HepG2 (cell line): ENCODE measurements at regions not wholly inside any gene's neighbourhood (a gene's known extent, or its start where the extent isn't known, plus 50 kb on each side); places are given as distances from the start of the nearest gene placed in this dataset.

Experiments used
- ARID5B ChIP-seq: IDR thresholded peaks from 2 replicates; pipeline ENCODE4 v1.4.0; 2020; ENCODE audit warnings: mild to moderate bottlenecking, missing genetic modification reagents
- EHMT2 ChIP-seq: fragments of 200-600 bp; sonication (generic); IDR thresholded peaks from 2 replicates; pipeline ENCODE4 v1.7.0; 2017; ENCODE audit warnings: antibody characterized with exemption, low read depth, low read length, borderline replicate concordance
- FOSL2 ChIP-seq: sonication (generic); formaldehyde crosslinking; IDR thresholded peaks from 2 replicates; pipeline ENCODE4 v1.4.0; 2020; ENCODE audit warnings: missing genetic modification reagents
- FOXP4 ChIP-seq: sonication (generic); formaldehyde crosslinking; IDR thresholded peaks from 2 replicates; pipeline ENCODE4 v1.4.0; 2020; ENCODE audit warnings: missing genetic modification reagents
- HDAC1 ChIP-seq: sonication (generic); formaldehyde crosslinking; IDR thresholded peaks from 2 replicates; pipeline ENCODE4 v1.5.1; 2020; ENCODE audit warnings: mild to moderate bottlenecking, missing genetic modification reagents
- HNRNPUL1 ChIP-seq: fragments of 200-400 bp; formaldehyde crosslinking; IDR thresholded peaks from 2 replicates; pipeline ENCODE4 v1.6.1; 2017; ENCODE audit warnings: low read depth, mild to moderate bottlenecking, low read length, moderate library complexity
- KMT2B ChIP-seq: IDR thresholded peaks from 2 replicates; pipeline ENCODE4 v1.6.1; 2016; ENCODE audit warnings: missing genetic modification reagents, missing compliant biosample characterization
- NCOA2 ChIP-seq: sonication (generic); formaldehyde crosslinking; IDR thresholded peaks from 2 replicates; pipeline ENCODE4 v1.8.0; 2022; ENCODE audit warnings: inconsistent platforms
- NR2F6 ChIP-seq, 2 experiments: IDR thresholded peaks; 2 replicates each; pipeline ENCODE4 v1.6.1; 2016; ENCODE audit warnings: antibody characterized with exemption in 1 of 2, mild to moderate bottlenecking in 1 of 2
- PAXIP1 ChIP-seq: sonication (generic); formaldehyde crosslinking; conservative IDR thresholded peaks from 2 replicates; pipeline ENCODE4 v1.4.0; 2020; ENCODE audit warnings: mild to moderate bottlenecking, missing genetic modification reagents, moderate library complexity
- RBFOX2 ChIP-seq: fragments of 200-400 bp; formaldehyde crosslinking; IDR thresholded peaks from 2 replicates; pipeline ENCODE4 v1.6.1; 2017; ENCODE audit warnings: low read depth, mild to moderate bottlenecking, low read length
- RFX1 ChIP-seq: fragments of 450-650 bp; IDR thresholded peaks from 2 replicates; pipeline ENCODE4 v1.6.1; 2017
- RXRB ChIP-seq: IDR thresholded peaks from 2 replicates; pipeline ENCODE4 v1.6.1; 2016; ENCODE audit warnings: borderline replicate concordance, missing genetic modification reagents, missing compliant biosample characterization
- SOX13 ChIP-seq, 3 experiments: fragments of 450-650 bp in 1 of 3; sonication (generic) in 1 of 3; formaldehyde crosslinking in 1 of 3; IDR thresholded peaks in 2 of 3; conservative IDR thresholded peaks in 1 of 3; 2 replicates each; pipeline versions ENCODE4 v1.5.0 to v1.6.1; 2016 to 2020; ENCODE audit warnings: antibody characterized with exemption in 1 of 3, mild to moderate bottlenecking in 1 of 3, missing compliant biosample characterization in 1 of 3, missing genetic modification reagents in 1 of 3, moderate library complexity in 1 of 3
- SOX5 ChIP-seq: IDR thresholded peaks from 2 replicates; pipeline ENCODE4 v1.6.1; 2016; ENCODE audit warnings: borderline replicate concordance
- ZBTB44 ChIP-seq: sonication (generic); formaldehyde crosslinking; IDR thresholded peaks from 2 replicates; pipeline ENCODE4 v1.4.0; 2020; ENCODE audit warnings: missing genetic modification reagents
- ZFP82 ChIP-seq: sonication (generic); formaldehyde crosslinking; IDR thresholded peaks from 2 replicates; pipeline ENCODE4 v1.5.1; 2020; ENCODE audit warnings: mild to moderate bottlenecking, missing genetic modification reagents, borderline replicate concordance
- ZNF33B ChIP-seq: sonication (generic); formaldehyde crosslinking; IDR thresholded peaks from 2 replicates; pipeline ENCODE4 v1.5.1; 2020; ENCODE audit warnings: mild to moderate bottlenecking, missing genetic modification reagents
- ZNF552 ChIP-seq: sonication (generic); formaldehyde crosslinking; IDR thresholded peaks from 2 replicates; pipeline ENCODE4 v1.9.0; 2022; ENCODE audit warnings: missing genetic modification reagents, mild to moderate bottlenecking, borderline replicate concordance

- TF ChIP-seq FOXP4 (CRISPR knock-in tag): peak; percentile 41; the same call in 1 of the 2 replicates
- TF ChIP-seq NR2F6 (IDR thresholded peaks at IDR 0.05): peak; percentile 56; the same call in 1 of the 2 replicates
- peak; percentile 62 for TF ChIP-seq NR2F6 (CRISPR knock-in tag; IDR thresholded peaks at IDR 0.05)
- TF ChIP-seq NCOA2 (CRISPR knock-in tag): peak; percentile 54
- TF ChIP-seq HNRNPUL1: no peak
- TF ChIP-seq SOX5: peak; percentile 60; the same call in 1 of the 2 replicates
- TF ChIP-seq PAXIP1 (CRISPR knock-in tag): peak; percentile 82
- TF ChIP-seq RBFOX2: no peak
- no peak for TF ChIP-seq SOX13 (IDR thresholded peaks at IDR 0.05)
- peak in 1 of 2 experiments; percentile 74; a peak in 2 of 4 replicates for TF ChIP-seq SOX13 (CRISPR knock-in tag; conservative IDR thresholded peaks at IDR 0.05 in 1 of 2, IDR thresholded peaks at IDR 0.05 in 1 of 2)
- no peak for TF ChIP-seq ZFP82 (CRISPR knock-in tag)
- 0 out of 2 replicates have a peak, but pooled peaks have one; percentile 42 for TF ChIP-seq EHMT2
- 0 out of 2 replicates have a peak, but pooled peaks have one; percentile 16 for TF ChIP-seq FOSL2 (CRISPR knock-in tag)
- TF ChIP-seq ARID5B (CRISPR knock-in tag): peak; percentile 79
- no peak for TF ChIP-seq RFX1
- TF ChIP-seq KMT2B (CRISPR knock-in tag): 0 out of 2 replicates have a peak, but pooled peaks have one; percentile 20
- peak; percentile 39; the same call in 1 of the 2 replicates for TF ChIP-seq RXRB (CRISPR knock-in tag)
- no peak for TF ChIP-seq ZNF552 (CRISPR knock-in tag)
- TF ChIP-seq ZNF33B (CRISPR knock-in tag): no peak
- TF ChIP-seq HDAC1 (CRISPR knock-in tag): peak; percentile 46; the same call in 1 of the 2 replicates
- TF ChIP-seq ZBTB44 (CRISPR knock-in tag): no peak
Observed at GRCh38 chr4:85051526-85051925, 85.0 kb upstream of the WDFY3 start (continued).
